KMS-11 (cell line): ENCODE measurements at regions not wholly inside any gene's neighbourhood (a gene's known extent, or its start where the extent isn't known, plus 50 kb on each side); places are given as distances from the start of the nearest gene placed in this dataset.

ENCODE experiments used
- H2AFZ ChIP-seq: fragments of 200-600 bp; sonication (generic); 2 replicates; pipeline ENCODE4 v1.6.1; 2016; ENCODE audit warnings: antibody characterized with exemption, mixed run types, low read depth
- H3K27ac ChIP-seq: fragments of 200-600 bp; sonication (generic); 2 replicates; pipeline ENCODE4 v1.6.1; 2016; ENCODE audit warnings: mild to moderate bottlenecking, mixed run types
- H3K27me3 ChIP-seq: fragments of 200-600 bp; sonication (generic); 2 replicates; pipeline ENCODE4 v1.6.1; 2017; ENCODE audit warnings: mild to moderate bottlenecking, low read depth, mixed run types, moderate library complexity; ENCODE audit not compliant: insufficient read depth
- H3K36me3 ChIP-seq: fragments of 200-600 bp; sonication (generic); 2 replicates; pipeline ENCODE4 v1.6.1; 2017; ENCODE audit warnings: mild to moderate bottlenecking, mixed run types; ENCODE audit not compliant: insufficient read depth
- H3K4me1 ChIP-seq: fragments of 200-600 bp; sonication (generic); 2 replicates; pipeline ENCODE4 v1.6.1; 2016; ENCODE audit warnings: mild to moderate bottlenecking, low read depth, mixed run types; ENCODE audit not compliant: poor library complexity, severe bottlenecking
- H3K4me2 ChIP-seq: fragments of 200-600 bp; sonication (generic); 2 replicates; pipeline ENCODE4 v1.7.0; 2016; ENCODE audit warnings: mild to moderate bottlenecking, mixed run types
- H3K4me3 ChIP-seq: fragments of 200-600 bp; sonication (generic); IDR thresholded peaks from 2 replicates; pipeline ENCODE4 v1.6.1; 2017; ENCODE audit warnings: low read depth, low read length, mixed read lengths; ENCODE audit not compliant: insufficient read depth
- H3K79me2 ChIP-seq: fragments of 200-600 bp; sonication (generic); 2 replicates; pipeline ENCODE4 v1.6.1; 2016; ENCODE audit warnings: low read depth, mixed run types; ENCODE audit not compliant: insufficient read depth
- H3K9ac ChIP-seq: fragments of 200-600 bp; sonication (generic); 2 replicates; pipeline ENCODE4 v1.6.1; 2016; ENCODE audit warnings: mild to moderate bottlenecking, mixed run types
- H4K20me1 ChIP-seq: fragments of 200-600 bp; sonication (generic); 2 replicates; pipeline ENCODE4 v1.6.1; 2016; ENCODE audit warnings: mild to moderate bottlenecking, mixed run types; ENCODE audit not compliant: insufficient read depth
- CTCF ChIP-seq: fragments of 200-600 bp; sonication (generic); conservative IDR thresholded peaks from 2 replicates; pipeline ENCODE4 v1.6.1; 2017; ENCODE audit warnings: low read depth, mild to moderate bottlenecking, antibody characterized with exemption, low read length, moderate library complexity, mixed read lengths

DNA sequence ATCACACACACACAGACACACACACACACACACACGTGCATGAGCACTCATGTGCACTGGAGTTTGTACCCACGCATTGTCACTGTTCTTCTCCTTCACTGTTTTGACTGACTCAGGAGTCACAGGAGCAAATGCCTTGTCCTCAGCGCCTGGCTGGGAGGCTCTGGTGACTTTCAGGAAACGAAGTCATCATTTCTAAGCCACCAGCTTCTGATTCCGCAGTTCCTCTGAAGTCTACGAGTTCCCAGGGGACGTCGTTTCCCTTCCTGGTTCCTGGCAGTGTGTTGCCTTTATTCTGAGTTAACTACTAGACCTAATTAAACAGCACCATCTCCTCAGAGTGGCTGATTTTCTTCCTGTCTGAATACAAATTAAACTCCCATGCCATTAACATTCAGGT is 82.2 kb upstream of the PMEPA1 start:
- TF ChIP-seq CTCF: no peak
- Histone ChIP-seq H3K9ac (no peak overlapping the region), H3K36me3 (no peaks in the 10 kb centered on the region), H3K4me1 (no peaks in the 10 kb centered on the region), H3K27me3 (no peaks in the 10 kb centered on the region; the same call in 1 of the 2 replicates), H4K20me1 (no peaks in the 10 kb centered on the region), H2AFZ (no peak overlapping the region), H3K4me3 (no peak overlapping the region), H3K27ac (no peak overlapping the region), H3K4me2 (no peak overlapping the region), H3K79me2 (no peaks in the 10 kb centered on the region)

DNA sequence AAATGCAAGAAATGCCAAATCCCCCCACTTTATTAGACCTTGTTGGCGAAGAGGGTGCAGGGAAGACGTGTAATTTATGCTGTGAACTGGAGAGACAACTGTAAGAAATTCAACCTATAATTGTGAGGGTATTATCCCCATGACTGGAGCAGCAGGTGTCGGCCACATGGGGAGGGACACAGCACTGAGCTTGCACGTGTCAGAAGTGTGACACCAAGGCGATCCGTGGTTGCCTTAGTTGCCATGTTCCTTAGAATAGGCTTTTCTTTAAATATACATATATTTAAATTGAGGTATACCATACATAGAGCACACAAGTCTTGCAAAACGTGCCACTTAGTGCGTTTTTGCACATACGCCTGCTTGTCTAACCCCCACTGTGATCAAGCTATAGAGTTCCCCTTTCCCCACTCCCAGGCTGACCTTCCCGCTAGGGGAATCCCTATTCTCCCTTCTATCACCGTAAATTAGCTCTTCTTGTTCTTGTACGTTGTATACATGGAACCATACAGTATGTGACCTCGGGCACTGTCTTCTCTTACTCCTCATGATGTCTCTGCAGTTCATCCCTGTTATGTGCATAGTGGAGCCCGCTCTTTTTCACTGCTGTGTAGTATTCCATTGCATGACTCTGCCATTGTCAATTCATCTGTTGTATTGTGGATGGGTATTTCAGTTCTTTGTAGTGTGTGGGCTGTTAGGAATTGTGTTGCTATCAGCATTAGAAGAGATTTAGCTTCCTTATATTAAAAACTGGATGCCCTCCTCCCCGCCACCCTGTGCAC is 81.6 kb upstream of the PMEPA1 start:
- Histone ChIP-seq H3K9ac (no peak overlapping the region), H3K4me1 (no peaks in the 10 kb centered on the region), H3K27ac (no peak overlapping the region), H3K4me2 (no peak overlapping the region), H3K4me3 (no peak overlapping the region), H3K36me3 (no peaks in the 10 kb centered on the region), H3K27me3 (no peaks in the 10 kb centered on the region; the same call in 1 of the 2 replicates), H2AFZ (no peak overlapping the region), H3K79me2 (no peaks in the 10 kb centered on the region), H4K20me1 (no peaks in the 10 kb centered on the region)
- no peak for TF ChIP-seq CTCF

DNA sequence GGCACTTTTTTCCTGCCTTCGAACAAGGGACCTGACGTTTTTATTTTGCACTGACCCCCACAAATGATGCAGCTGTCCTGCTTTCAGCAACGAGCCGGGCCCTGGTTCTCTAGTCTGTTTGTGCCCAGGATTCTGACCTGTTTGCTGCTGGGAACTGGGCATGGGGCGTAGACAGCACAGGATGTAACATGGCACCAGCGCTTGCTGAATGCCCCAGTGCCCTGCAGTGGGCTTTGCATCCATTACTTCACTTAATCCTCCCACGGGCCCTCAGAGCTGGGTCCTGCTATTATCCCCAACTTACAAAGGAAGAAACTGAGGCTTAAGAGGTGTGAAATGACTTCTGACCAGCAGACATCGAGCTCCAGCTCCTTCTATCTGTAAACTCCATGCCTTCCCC is 80.4 kb upstream of the PMEPA1 start:
- Histone ChIP-seq H3K27ac (no peak overlapping the region), H3K36me3 (no peaks in the 10 kb centered on the region), H3K9ac (no peak overlapping the region), H3K4me2 (no peak overlapping the region), H3K79me2 (no peaks in the 10 kb centered on the region), H3K27me3 (no peaks in the 10 kb centered on the region; the same call in 1 of the 2 replicates), H4K20me1 (no peaks in the 10 kb centered on the region), H3K4me1 (no peaks in the 10 kb centered on the region), H2AFZ (no peak overlapping the region), H3K4me3 (no peak overlapping the region)
- TF ChIP-seq CTCF: no peak

- no peak overlapping the region for H3K4me2 ChIP-seq
- no peaks in the 10 kb centered on the region for H3K36me3 ChIP-seq
- H3K27ac ChIP-seq: no peak overlapping the region
- H3K27me3 ChIP-seq: no peaks in the 10 kb centered on the region; the same call in 1 of the 2 replicates
- no peak overlapping the region for H3K9ac ChIP-seq
- no peak for TF ChIP-seq CTCF
- no peak overlapping the region for H3K4me3 ChIP-seq
- no peaks in the 10 kb centered on the region for H4K20me1 ChIP-seq
- no peak overlapping the region for H2AFZ ChIP-seq
- H3K79me2 ChIP-seq: no peaks in the 10 kb centered on the region
- H3K4me1 ChIP-seq: no peaks in the 10 kb centered on the region
Measured at GRCh38 chr20:57788936-57789613, 79.3 kb upstream of the PMEPA1 start.
